ENCODE measurements at regions not wholly inside any gene's neighbourhood (a gene's known extent, or its start where the extent isn't known, plus 50 kb on each side); places are given as distances from the start of the nearest gene placed in this dataset.

DNA sequence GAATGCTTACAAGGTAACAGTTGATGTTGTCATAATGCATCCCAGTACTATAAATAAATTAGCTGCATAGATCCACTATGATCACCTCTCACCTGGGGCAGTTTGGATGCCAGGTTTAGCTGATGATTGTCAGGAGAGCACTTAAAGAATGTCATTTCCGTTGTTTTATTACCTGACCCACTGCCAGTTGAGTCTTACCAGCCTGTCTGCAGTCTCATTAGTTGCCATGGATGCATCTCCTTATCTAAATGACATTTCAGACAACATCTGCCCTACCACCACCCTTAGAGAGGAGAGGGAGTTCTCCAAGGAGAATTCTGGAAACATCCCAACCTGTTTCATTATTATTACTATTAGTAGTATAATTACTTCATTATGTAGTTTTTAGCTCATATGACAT is 339.1 kb upstream of the API5 start:
- TF ChIP-seq, protein P1, sequence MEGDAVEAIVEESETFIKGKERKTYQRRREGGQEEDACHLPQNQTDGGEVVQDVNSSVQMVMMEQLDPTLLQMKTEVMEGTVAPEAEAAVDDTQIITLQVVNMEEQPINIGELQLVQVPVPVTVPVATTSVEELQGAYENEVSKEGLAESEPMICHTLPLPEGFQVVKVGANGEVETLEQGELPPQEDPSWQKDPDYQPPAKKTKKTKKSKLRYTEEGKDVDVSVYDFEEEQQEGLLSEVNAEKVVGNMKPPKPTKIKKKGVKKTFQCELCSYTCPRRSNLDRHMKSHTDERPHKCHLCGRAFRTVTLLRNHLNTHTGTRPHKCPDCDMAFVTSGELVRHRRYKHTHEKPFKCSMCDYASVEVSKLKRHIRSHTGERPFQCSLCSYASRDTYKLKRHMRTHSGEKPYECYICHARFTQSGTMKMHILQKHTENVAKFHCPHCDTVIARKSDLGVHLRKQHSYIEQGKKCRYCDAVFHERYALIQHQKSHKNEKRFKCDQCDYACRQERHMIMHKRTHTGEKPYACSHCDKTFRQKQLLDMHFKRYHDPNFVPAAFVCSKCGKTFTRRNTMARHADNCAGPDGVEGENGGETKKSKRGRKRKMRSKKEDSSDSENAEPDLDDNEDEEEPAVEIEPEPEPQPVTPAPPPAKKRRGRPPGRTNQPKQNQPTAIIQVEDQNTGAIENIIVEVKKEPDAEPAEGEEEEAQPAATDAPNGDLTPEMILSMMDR (IDR thresholded peaks at IDR 0.05; ENCODE audit: low read depth, low read length, poor library complexity, severe bottlenecking), result no peak
- no peak for TF ChIP-seq EZH2phosphoT487 (IDR thresholded peaks at IDR 0.05; ENCODE audit: borderline replicate concordance, low read length)

All from DOHH2 (cell line).